NT2/D1 (cell line): ENCODE measurements at regions not wholly inside any gene's neighbourhood (a gene's known extent, or its start where the extent isn't known, plus 50 kb on each side); places are given as distances from the start of the nearest gene placed in this dataset.

Experiments
- SUZ12 ChIP-seq: IDR thresholded peaks from 2 replicates; pipeline ENCODE4 v1.6.1; 2011; ENCODE audit not compliant: insufficient read length, insufficient read depth; ENCODE audit errors: extremely low read depth
- ZNF274 ChIP-seq: IDR thresholded peaks from 2 replicates; pipeline ENCODE4 v1.6.1; 2011; ENCODE audit warnings: mild to moderate bottlenecking, low read depth, low read length

GRCh38 chr14:101229666-101230065, 326.1 kb upstream of the RTL1 start:
- TF ChIP-seq SUZ12, result no peak
- no peak for TF ChIP-seq ZNF274
